WTC11 (cell line): ENCODE measurements at regions not wholly inside any gene's neighbourhood (a gene's known extent, or its start where the extent isn't known, plus 50 kb on each side); places are given as distances from the start of the nearest gene placed in this dataset.

Source experiments
- ATAC-seq: fragments of 200-7000 bp; cut with Tn5 transposase; 2 replicates; pipeline ENCODE4 v1.10.0; 2021; ENCODE audit warnings: mild to moderate bottlenecking, moderate library complexity
- CTCF ChIA-PET: fragments of 300-600 bp; sonication (Branson Sonifier 250); formaldehyde crosslinking; loops from one replicate; lab custom pipeline; 2021; ENCODE audit warnings: antibody characterized with exemption; lab: Charles Lee
- POLR2A ChIA-PET: fragments of 350-600 bp; sonication (Branson Sonifier 250); formaldehyde crosslinking; loops from one replicate; lab custom pipeline; 2021; ENCODE audit warnings: antibody characterized with exemption; lab: Charles Lee
- DNase-seq: peaks from one replicate; pipeline ENCODE4 v3.0.0; 2021; ENCODE audit warnings: low spot score
- H3K27ac Mint-ChIP-seq: 2 replicates; pipeline ENCODE4 v1.8.0; 2021; ENCODE audit warnings: mixed read lengths
- H3K27me3 Mint-ChIP-seq: 2 replicates; pipeline ENCODE4 v1.8.0; 2021; ENCODE audit warnings: low read depth, mild to moderate bottlenecking, moderate library complexity, mixed read lengths
- H3K36me3 Mint-ChIP-seq: 2 replicates; pipeline ENCODE4 v1.8.0; 2021; ENCODE audit warnings: mixed read lengths
- H3K4me1 Mint-ChIP-seq: 2 replicates; pipeline ENCODE4 v1.8.0; 2022; ENCODE audit warnings: mixed read lengths
- H3K4me3 Mint-ChIP-seq: 2 replicates; pipeline ENCODE4 v1.8.0; 2021; ENCODE audit warnings: mild to moderate bottlenecking, moderate library complexity, mixed read lengths
- H3K9me3 Mint-ChIP-seq: 2 replicates; pipeline ENCODE4 v1.8.0; 2021; ENCODE audit warnings: mixed read lengths
- CBFB ChIP-seq: sonication (generic); formaldehyde crosslinking; IDR thresholded peaks from 2 replicates; pipeline ENCODE4 v1.8.1; 2022; ENCODE audit warnings: mild to moderate bottlenecking, low read depth, missing genetic modification reagents
- ETV6 ChIP-seq: sonication (generic); formaldehyde crosslinking; IDR thresholded peaks from 2 replicates; pipeline ENCODE4 v1.8.1; 2022; ENCODE audit warnings: mild to moderate bottlenecking, missing genetic modification reagents
- JAZF1 ChIP-seq: fragments of 250-450 bp; sonication (Bioruptor Pico); IDR thresholded peaks from 2 replicates; pipeline ENCODE4 v1.9.0; 2021; ENCODE audit warnings: moderate library complexity, mild to moderate bottlenecking, inconsistent platforms
- TCF7 ChIP-seq: sonication (generic); formaldehyde crosslinking; IDR thresholded peaks from 2 replicates; pipeline ENCODE4 v1.8.0; 2022; ENCODE audit warnings: mild to moderate bottlenecking, low read depth, missing genetic modification reagents, moderate library complexity
- TP53 ChIP-seq: sonication (generic); formaldehyde crosslinking; IDR thresholded peaks from 2 replicates; pipeline ENCODE4 v1.8.1; 2023; ENCODE audit warnings: mild to moderate bottlenecking, missing genetic modification reagents
- ZNF138 ChIP-seq: sonication (generic); formaldehyde crosslinking; conservative IDR thresholded peaks from 2 replicates; pipeline ENCODE4 v1.8.1; 2022; ENCODE audit warnings: mild to moderate bottlenecking, moderate library complexity, missing genetic modification reagents
- ZNF219 ChIP-seq: sonication (generic); formaldehyde crosslinking; IDR thresholded peaks from 2 replicates; pipeline ENCODE4 v1.8.0; 2023; ENCODE audit warnings: missing genetic modification reagents, mild to moderate bottlenecking, borderline replicate concordance
- ZNF263 ChIP-seq: sonication (generic); formaldehyde crosslinking; IDR thresholded peaks from 2 replicates; pipeline ENCODE4 v1.8.1; 2022; ENCODE audit warnings: low read depth, mild to moderate bottlenecking, moderate library complexity, missing genetic modification reagents
- TF ChIP-seq, protein P1 (sequence below): sonication (generic); formaldehyde crosslinking; IDR thresholded peaks from 2 replicates; pipeline ENCODE4 v1.8.0; 2022; ENCODE audit warnings: mild to moderate bottlenecking, missing genetic modification reagents
- TF ChIP-seq, protein P2 (sequence below): sonication (generic); formaldehyde crosslinking; IDR thresholded peaks from 2 replicates; pipeline ENCODE4 v1.8.0; 2022; ENCODE audit warnings: missing genetic modification reagents
- TF ChIP-seq, protein P3 (sequence below): fragments of 250-450 bp; sonication (Bioruptor Pico); IDR thresholded peaks from 2 replicates; pipeline ENCODE4 v1.8.0; 2021; ENCODE audit warnings: mild to moderate bottlenecking
- TF ChIP-seq, protein P4 (sequence below): sonication (generic); formaldehyde crosslinking; IDR thresholded peaks from 2 replicates; pipeline ENCODE4 v1.8.0; 2022; ENCODE audit warnings: mild to moderate bottlenecking, missing genetic modification reagents
- TF ChIP-seq, protein P5 (sequence below): sonication (generic); formaldehyde crosslinking; IDR thresholded peaks from 2 replicates; pipeline ENCODE4 v1.8.1; 2023; ENCODE audit warnings: mild to moderate bottlenecking, missing genetic modification reagents, moderate library complexity
- TF ChIP-seq, protein P6 (sequence below): fragments of 250-450 bp; sonication (Bioruptor Pico); conservative IDR thresholded peaks from 2 replicates; pipeline ENCODE4 v1.9.0; 2021; ENCODE audit warnings: mild to moderate bottlenecking
- TF ChIP-seq, protein P7 (sequence below): fragments of 200-600 bp; IDR thresholded peaks from 2 replicates; pipeline ENCODE4 v1.8.0; 2022; ENCODE audit warnings: antibody characterized with exemption
- TF ChIP-seq, protein P8 (sequence below): sonication (generic); formaldehyde crosslinking; IDR thresholded peaks from 2 replicates; pipeline ENCODE4 v1.8.1; 2023; ENCODE audit warnings: mild to moderate bottlenecking, missing genetic modification reagents, moderate library complexity
- TF ChIP-seq, protein P9 (sequence below): sonication (generic); formaldehyde crosslinking; conservative IDR thresholded peaks from 2 replicates; pipeline ENCODE4 v1.8.1; 2022; ENCODE audit warnings: mild to moderate bottlenecking, missing genetic modification reagents

DNA sequence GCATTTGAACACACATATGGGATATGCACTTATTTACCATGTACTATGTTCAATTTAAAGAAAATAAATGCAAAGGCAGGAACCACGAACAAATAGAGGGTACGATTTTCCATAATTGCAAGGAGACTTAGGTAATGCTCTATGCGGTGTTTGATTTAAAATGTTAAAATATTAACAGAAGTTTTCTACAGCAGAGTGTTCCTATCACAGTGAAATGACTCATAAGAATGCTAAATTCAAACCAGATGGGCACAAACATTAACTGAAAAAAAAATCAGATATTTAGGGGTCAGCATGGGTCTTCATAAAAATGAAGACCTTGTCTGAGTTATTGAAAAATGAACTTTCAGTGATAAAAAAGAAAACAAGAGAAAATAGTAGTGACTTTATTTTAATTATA lies 65.4 kb downstream of the LLPH start:
- no peak for ATAC-seq
- Mint-ChIP-seq H3K27me3 (no peaks in the 10 kb centered on the region), H3K9me3 (no peaks in the 10 kb centered on the region), H3K4me1 (peaks cover 45% of the 10 kb centered on the region), H3K36me3 (no peaks in the 10 kb centered on the region), H3K4me3 (no peak overlapping the region), H3K27ac (no peak overlapping the region)
- TF ChIP-seq, protein P1, sequence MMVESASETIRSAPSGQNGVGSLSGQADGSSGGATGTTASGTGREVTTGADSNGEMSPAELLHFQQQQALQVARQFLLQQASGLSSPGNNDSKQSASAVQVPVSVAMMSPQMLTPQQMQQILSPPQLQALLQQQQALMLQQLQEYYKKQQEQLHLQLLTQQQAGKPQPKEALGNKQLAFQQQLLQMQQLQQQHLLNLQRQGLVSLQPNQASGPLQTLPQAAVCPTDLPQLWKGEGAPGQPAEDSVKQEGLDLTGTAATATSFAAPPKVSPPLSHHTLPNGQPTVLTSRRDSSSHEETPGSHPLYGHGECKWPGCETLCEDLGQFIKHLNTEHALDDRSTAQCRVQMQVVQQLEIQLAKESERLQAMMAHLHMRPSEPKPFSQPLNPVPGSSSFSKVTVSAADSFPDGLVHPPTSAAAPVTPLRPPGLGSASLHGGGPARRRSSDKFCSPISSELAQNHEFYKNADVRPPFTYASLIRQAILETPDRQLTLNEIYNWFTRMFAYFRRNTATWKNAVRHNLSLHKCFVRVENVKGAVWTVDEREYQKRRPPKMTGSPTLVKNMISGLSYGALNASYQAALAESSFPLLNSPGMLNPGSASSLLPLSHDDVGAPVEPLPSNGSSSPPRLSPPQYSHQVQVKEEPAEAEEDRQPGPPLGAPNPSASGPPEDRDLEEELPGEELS, result no peak
- TF ChIP-seq, protein P2, sequence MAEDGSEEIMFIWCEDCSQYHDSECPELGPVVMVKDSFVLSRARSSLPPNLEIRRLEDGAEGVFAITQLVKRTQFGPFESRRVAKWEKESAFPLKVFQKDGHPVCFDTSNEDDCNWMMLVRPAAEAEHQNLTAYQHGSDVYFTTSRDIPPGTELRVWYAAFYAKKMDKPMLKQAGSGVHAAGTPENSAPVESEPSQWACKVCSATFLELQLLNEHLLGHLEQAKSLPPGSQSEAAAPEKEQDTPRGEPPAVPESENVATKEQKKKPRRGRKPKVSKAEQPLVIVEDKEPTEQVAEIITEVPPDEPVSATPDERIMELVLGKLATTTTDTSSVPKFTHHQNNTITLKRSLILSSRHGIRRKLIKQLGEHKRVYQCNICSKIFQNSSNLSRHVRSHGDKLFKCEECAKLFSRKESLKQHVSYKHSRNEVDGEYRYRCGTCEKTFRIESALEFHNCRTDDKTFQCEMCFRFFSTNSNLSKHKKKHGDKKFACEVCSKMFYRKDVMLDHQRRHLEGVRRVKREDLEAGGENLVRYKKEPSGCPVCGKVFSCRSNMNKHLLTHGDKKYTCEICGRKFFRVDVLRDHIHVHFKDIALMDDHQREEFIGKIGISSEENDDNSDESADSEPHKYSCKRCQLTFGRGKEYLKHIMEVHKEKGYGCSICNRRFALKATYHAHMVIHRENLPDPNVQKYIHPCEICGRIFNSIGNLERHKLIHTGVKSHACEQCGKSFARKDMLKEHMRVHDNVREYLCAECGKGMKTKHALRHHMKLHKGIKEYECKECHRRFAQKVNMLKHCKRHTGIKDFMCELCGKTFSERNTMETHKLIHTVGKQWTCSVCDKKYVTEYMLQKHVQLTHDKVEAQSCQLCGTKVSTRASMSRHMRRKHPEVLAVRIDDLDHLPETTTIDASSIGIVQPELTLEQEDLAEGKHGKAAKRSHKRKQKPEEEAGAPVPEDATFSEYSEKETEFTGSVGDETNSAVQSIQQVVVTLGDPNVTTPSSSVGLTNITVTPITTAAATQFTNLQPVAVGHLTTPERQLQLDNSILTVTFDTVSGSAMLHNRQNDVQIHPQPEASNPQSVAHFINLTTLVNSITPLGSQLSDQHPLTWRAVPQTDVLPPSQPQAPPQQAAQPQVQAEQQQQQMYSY, result no peak
- no peak for TF ChIP-seq JAZF1 (CRISPR knock-in tag)
- TF ChIP-seq, protein P3, sequence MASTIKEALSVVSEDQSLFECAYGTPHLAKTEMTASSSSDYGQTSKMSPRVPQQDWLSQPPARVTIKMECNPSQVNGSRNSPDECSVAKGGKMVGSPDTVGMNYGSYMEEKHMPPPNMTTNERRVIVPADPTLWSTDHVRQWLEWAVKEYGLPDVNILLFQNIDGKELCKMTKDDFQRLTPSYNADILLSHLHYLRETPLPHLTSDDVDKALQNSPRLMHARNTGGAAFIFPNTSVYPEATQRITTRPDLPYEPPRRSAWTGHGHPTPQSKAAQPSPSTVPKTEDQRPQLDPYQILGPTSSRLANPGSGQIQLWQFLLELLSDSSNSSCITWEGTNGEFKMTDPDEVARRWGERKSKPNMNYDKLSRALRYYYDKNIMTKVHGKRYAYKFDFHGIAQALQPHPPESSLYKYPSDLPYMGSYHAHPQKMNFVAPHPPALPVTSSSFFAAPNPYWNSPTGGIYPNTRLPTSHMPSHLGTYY (CRISPR knock-in tag), result no peak
- TF ChIP-seq, protein P4, sequence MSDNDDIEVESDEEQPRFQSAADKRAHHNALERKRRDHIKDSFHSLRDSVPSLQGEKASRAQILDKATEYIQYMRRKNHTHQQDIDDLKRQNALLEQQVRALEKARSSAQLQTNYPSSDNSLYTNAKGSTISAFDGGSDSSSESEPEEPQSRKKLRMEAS, result no peak
- TF ChIP-seq TP53, result no peak
- no peak for TF ChIP-seq ZNF263 (CRISPR knock-in tag)
- CTCF ChIA-PET, result no interaction called here
- POLR2A ChIA-PET, result no interaction called here
- no peak for DNase-seq

DNA sequence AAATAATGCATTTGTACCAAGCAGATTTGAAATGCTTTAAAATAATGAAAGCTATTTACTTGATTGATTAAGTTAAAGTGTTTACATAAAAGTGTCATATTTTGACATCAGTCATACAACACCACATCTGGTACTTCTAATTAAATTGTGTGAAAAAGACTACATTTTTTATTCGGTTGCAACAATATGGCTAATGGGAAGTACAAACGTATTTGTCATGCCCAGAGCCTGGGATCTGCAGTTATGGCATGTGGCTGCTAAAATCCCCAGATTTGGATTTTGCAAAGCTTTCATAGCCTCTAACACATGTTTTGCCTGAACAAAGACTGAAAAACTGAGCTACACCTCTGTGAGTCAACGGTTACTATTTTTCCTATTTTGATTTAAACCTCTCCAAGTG lies 66.6 kb downstream of the LLPH start:
- Mint-ChIP-seq H3K27me3 (no peaks in the 10 kb centered on the region), H3K4me3 (no peak overlapping the region), H3K27ac (no peak overlapping the region), H3K4me1 (peaks cover 52% of the 10 kb centered on the region), H3K9me3 (no peaks in the 10 kb centered on the region), H3K36me3 (no peaks in the 10 kb centered on the region)
- no peak for TF ChIP-seq ETV6
- no peak for TF ChIP-seq TCF7
- TF ChIP-seq CBFB (CRISPR knock-in tag), result no peak
- TF ChIP-seq, protein P5, sequence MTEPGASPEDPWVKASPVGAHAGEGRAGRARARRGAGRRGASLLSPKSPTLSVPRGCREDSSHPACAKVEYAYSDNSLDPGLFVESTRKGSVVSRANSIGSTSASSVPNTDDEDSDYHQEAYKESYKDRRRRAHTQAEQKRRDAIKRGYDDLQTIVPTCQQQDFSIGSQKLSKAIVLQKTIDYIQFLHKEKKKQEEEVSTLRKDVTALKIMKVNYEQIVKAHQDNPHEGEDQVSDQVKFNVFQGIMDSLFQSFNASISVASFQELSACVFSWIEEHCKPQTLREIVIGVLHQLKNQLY, result no peak
- no peak for TF ChIP-seq ZNF138 (CRISPR knock-in tag)
- TF ChIP-seq, protein P6, sequence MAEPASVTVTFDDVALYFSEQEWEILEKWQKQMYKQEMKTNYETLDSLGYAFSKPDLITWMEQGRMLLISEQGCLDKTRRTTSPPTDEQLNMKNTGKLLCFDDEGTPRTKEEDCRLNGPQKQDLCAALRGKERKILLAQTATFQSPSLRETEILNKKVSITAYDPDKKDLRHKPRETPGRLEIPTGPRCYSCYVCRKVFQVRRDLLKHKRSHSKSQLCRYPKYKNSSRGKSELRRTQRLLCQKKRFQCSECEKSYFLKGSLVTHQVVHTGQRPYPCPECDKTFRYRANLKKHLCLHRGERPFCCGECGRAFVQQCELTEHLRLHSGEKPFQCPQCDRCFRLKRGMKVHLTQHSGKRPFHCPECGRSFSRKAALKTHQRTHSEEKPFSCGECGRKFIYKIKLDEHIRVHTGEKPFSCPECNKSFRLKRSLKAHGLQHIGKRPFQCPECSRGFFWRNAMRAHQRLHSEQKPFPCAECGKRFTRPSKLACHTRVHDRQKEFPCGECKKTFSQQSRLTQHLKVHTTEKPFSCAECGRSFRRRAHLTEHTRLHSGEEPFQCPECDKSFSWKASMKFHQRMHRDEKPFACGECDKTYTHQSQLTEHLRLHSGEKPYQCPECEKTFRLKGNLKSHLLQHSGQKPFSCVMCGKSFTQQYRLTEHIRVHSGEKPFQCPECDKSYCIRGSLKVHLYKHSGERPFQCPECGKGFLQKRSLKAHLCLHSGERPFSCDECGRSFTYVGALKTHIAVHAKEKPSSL (CRISPR knock-in tag), result no peak
- TF ChIP-seq, protein P7, sequence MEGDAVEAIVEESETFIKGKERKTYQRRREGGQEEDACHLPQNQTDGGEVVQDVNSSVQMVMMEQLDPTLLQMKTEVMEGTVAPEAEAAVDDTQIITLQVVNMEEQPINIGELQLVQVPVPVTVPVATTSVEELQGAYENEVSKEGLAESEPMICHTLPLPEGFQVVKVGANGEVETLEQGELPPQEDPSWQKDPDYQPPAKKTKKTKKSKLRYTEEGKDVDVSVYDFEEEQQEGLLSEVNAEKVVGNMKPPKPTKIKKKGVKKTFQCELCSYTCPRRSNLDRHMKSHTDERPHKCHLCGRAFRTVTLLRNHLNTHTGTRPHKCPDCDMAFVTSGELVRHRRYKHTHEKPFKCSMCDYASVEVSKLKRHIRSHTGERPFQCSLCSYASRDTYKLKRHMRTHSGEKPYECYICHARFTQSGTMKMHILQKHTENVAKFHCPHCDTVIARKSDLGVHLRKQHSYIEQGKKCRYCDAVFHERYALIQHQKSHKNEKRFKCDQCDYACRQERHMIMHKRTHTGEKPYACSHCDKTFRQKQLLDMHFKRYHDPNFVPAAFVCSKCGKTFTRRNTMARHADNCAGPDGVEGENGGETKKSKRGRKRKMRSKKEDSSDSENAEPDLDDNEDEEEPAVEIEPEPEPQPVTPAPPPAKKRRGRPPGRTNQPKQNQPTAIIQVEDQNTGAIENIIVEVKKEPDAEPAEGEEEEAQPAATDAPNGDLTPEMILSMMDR, result no peak
- TF ChIP-seq, protein P8, sequence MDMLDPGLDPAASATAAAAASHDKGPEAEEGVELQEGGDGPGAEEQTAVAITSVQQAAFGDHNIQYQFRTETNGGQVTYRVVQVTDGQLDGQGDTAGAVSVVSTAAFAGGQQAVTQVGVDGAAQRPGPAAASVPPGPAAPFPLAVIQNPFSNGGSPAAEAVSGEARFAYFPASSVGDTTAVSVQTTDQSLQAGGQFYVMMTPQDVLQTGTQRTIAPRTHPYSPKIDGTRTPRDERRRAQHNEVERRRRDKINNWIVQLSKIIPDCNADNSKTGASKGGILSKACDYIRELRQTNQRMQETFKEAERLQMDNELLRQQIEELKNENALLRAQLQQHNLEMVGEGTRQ, result no peak
- no peak for TF ChIP-seq ZNF219
- TF ChIP-seq, protein P9, sequence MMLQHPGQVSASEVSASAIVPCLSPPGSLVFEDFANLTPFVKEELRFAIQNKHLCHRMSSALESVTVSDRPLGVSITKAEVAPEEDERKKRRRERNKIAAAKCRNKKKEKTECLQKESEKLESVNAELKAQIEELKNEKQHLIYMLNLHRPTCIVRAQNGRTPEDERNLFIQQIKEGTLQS (CRISPR knock-in tag), result no peak
- DNase-seq (no peak), ATAC-seq (no peak)
- ChIA-PET CTCF (no interaction called here), POLR2A (no interaction called here)
